Kidney epithelial cell (primary cell): ENCODE measurements at regions not wholly inside any gene's neighbourhood (a gene's known extent, or its start where the extent isn't known, plus 50 kb on each side); places are given as distances from the start of the nearest gene placed in this dataset.
"Not testable (repeated sequence)": the region's sequence is repeated elsewhere in the genome, so short reads cannot be mapped to it uniquely, and the experiment has no call there.

Source experiments
- DNase-seq: peaks from one replicate; pipeline ENCODE4 v3.0.0-alpha.2; 2010; ENCODE audit warnings: low read depth
- H3K27me3 ChIP-seq: 2 replicates; pipeline ENCODE4 v1.6.0; 2011; ENCODE audit warnings: low read length; ENCODE audit not compliant: control insufficient read depth, insufficient read depth
- H3K36me3 ChIP-seq: 2 replicates; pipeline ENCODE4 v1.5.1; 2011; ENCODE audit warnings: low read length; ENCODE audit not compliant: control insufficient read depth, insufficient read depth
- H3K4me3 ChIP-seq: 2 replicates; pipeline ENCODE4 v1.5.1; 2011; ENCODE audit warnings: low read depth, mild to moderate bottlenecking, control low read depth, low read length
- TF ChIP-seq, protein P1 (sequence below): IDR thresholded peaks from 2 replicates; pipeline ENCODE4 v1.5.1; 2011; ENCODE audit warnings: mild to moderate bottlenecking, moderate library complexity, low read length, control low read depth, inconsistent platforms; ENCODE audit not compliant: insufficient read depth, poor library complexity, severe bottlenecking

- Histone ChIP-seq H3K36me3 (no peaks in the 10 kb centered on the region), H3K27me3 (peaks cover 3% of the 10 kb centered on the region), H3K4me3 (no peak overlapping the region)
- TF ChIP-seq, protein P1, sequence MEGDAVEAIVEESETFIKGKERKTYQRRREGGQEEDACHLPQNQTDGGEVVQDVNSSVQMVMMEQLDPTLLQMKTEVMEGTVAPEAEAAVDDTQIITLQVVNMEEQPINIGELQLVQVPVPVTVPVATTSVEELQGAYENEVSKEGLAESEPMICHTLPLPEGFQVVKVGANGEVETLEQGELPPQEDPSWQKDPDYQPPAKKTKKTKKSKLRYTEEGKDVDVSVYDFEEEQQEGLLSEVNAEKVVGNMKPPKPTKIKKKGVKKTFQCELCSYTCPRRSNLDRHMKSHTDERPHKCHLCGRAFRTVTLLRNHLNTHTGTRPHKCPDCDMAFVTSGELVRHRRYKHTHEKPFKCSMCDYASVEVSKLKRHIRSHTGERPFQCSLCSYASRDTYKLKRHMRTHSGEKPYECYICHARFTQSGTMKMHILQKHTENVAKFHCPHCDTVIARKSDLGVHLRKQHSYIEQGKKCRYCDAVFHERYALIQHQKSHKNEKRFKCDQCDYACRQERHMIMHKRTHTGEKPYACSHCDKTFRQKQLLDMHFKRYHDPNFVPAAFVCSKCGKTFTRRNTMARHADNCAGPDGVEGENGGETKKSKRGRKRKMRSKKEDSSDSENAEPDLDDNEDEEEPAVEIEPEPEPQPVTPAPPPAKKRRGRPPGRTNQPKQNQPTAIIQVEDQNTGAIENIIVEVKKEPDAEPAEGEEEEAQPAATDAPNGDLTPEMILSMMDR = no peak
- no peak for DNase-seq
Observed at GRCh38 chr16:9014389-9014788, 50.7 kb upstream of the USP7 start.

DNA sequence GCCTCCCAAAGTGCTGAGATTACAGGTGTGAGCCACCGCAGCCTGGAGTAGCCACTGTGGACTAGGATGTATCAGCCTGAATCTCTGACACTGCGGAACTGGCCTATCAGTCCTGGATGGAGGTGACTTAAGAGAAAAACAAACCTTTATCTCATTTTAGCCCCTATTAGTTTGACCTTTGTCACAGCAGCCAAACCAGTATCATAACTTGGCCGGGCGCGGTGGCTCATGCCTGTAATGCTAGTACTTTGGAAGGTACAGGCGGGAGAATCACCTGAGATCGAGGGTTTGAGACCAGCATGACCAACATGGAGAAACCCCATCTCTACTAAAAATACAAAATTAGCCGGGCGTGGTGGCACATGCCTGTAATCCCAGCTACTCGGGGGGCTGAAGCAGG lies 51.8 kb upstream of the USP7 start:
- Histone ChIP-seq H3K36me3 (no peaks in the 10 kb centered on the region), H3K4me3 (no peak overlapping the region), H3K27me3 (peaks cover 3% of the 10 kb centered on the region)
- no peak for DNase-seq
- TF ChIP-seq, protein P1 = no peak

- H3K27me3 ChIP-seq, H3K36me3 ChIP-seq: not testable (repeated sequence)
Observed at GRCh38 chr16:9016005-9016404, 52.3 kb upstream of the USP7 start.

DNA sequence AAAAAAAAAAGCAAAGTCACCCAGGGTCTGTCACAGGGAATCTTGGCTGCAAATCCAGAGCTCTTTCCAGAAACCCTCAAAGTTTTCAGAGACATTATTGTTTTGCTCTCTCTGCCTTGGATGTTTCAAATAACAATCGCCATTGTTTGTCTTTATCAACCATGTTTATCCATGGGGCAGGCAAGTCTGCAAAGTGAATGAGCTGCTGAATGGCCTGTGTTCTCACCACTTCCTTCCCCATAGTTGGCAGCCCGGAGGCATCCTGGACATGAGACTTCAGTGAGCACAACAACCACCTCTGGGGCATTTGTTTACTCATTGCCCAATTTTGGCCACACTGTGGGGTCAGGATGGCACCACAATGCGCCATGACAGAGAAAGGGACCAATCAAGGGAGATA lies 53.1 kb upstream of the USP7 start:
- Histone ChIP-seq H3K27me3 (peaks cover 3% of the 10 kb centered on the region), H3K4me3 (no peak overlapping the region), H3K36me3 (no peaks in the 10 kb centered on the region)
- no peak for DNase-seq
- TF ChIP-seq, protein P1 = no peak

More at GRCh38 chr16:9016005-9016404, 52.3 kb upstream of the USP7 start:
- not testable (repeated sequence) for DNase-seq, H3K4me3 ChIP-seq

GRCh38 chr16:9027070-9027799 lies 63.5 kb upstream of the USP7 start:
- TF ChIP-seq, protein P1 = no peak
- no peak overlapping the region for H3K4me3 ChIP-seq
- H3K27me3 ChIP-seq = no peaks in the 10 kb centered on the region
- DNase-seq = no peak
- H3K36me3 ChIP-seq = no peaks in the 10 kb centered on the region

DNA sequence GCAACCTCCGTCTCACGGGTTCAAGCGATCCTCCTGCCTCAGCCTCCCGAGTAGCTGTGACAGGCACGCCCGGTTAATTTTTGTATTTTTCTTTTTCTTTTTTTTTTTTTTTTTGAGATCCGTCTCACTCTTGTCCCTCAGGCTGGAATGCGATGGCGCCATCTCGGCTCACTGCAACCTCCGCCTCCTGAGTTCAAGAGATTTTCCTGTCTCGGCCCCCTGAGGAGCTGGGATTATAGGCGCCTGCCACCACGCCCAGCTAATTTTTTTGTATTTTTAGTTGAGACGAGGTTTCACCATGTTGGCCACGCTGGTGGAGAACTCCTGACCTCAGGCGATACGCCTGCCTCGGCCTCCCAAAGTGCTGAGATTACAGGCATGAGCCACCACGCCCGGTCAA lies 63.0 kb upstream of the HAPSTR1 start:
- H3K36me3 ChIP-seq, DNase-seq, H3K27me3 ChIP-seq, H3K4me3 ChIP-seq: not testable (repeated sequence)

GRCh38 chr16:9031107-9031506 lies 60.3 kb upstream of the HAPSTR1 start:
- Histone ChIP-seq H3K27me3 (no peaks in the 10 kb centered on the region), H3K36me3 (no peaks in the 10 kb centered on the region), H3K4me3 (no peak overlapping the region)
- no peak for DNase-seq
- TF ChIP-seq, protein P1 = no peak
